Osteoblast (primary cell): ENCODE measurements at regions not wholly inside any gene's neighbourhood (a gene's known extent, or its start where the extent isn't known, plus 50 kb on each side); places are given as distances from the start of the nearest gene placed in this dataset.
A peak's percentile ranks its signal among the peaks of the same experiment; 100 is the strongest.

ENCODE experiments used
- DNase-seq: peaks from one replicate; pipeline ENCODE4 v3.0.0; 2011; ENCODE audit warnings: low spot score, mixed read lengths; ENCODE audit not compliant: insufficient read length; ENCODE audit errors: missing footprints
- H2AFZ ChIP-seq: 2 replicates; pipeline ENCODE4 v1.6.0; 2011; ENCODE audit warnings: mild to moderate bottlenecking, low read length
- H3K27ac ChIP-seq: 2 replicates; pipeline ENCODE4 v1.5.1; 2011; ENCODE audit warnings: mild to moderate bottlenecking, low read depth, low read length, moderate library complexity
- H3K27me3 ChIP-seq: 2 replicates; pipeline ENCODE4 v1.6.0; 2012; ENCODE audit warnings: mild to moderate bottlenecking, control low read depth, inconsistent platforms, low read length, moderate library complexity; ENCODE audit not compliant: insufficient read depth
- H3K36me3 ChIP-seq: 2 replicates; pipeline ENCODE4 v1.5.1; 2011; ENCODE audit warnings: mild to moderate bottlenecking, low read length, control low read depth, moderate library complexity; ENCODE audit not compliant: insufficient read depth
- H3K4me1 ChIP-seq: 2 replicates; pipeline ENCODE4 v1.5.1; 2011; ENCODE audit warnings: mild to moderate bottlenecking, low read length, control low read depth, moderate library complexity; ENCODE audit not compliant: insufficient read depth
- H3K4me2 ChIP-seq: 2 replicates; pipeline ENCODE4 v1.6.0; 2011; ENCODE audit warnings: mild to moderate bottlenecking, low read length; ENCODE audit not compliant: insufficient read depth
- H3K4me3 ChIP-seq: fragments of 200-600 bp; sonication (generic); 3 replicates; pipeline ENCODE4 v1.5.1; 2012; ENCODE audit warnings: mild to moderate bottlenecking, low read length, inconsistent platforms; ENCODE audit not compliant: insufficient read depth
- H3K79me2 ChIP-seq: 2 replicates; pipeline ENCODE4 v1.6.0; 2012; ENCODE audit warnings: mild to moderate bottlenecking, low read length, control low read depth, inconsistent platforms; ENCODE audit not compliant: insufficient read depth
- H3K9me3 ChIP-seq: 2 replicates; pipeline ENCODE4 v1.5.1; 2011; ENCODE audit warnings: low read depth, low read length, control low read depth
- H4K20me1 ChIP-seq: 2 replicates; pipeline ENCODE4 v1.6.0; 2012; ENCODE audit warnings: mild to moderate bottlenecking, low read length, control low read depth; ENCODE audit not compliant: insufficient read depth
- TF ChIP-seq, protein P1 (sequence below): IDR thresholded peaks from 2 replicates; pipeline ENCODE4 v1.5.1; 2011; ENCODE audit warnings: mild to moderate bottlenecking, low read depth, low read length, moderate library complexity; ENCODE audit errors: extremely low read depth

DNA sequence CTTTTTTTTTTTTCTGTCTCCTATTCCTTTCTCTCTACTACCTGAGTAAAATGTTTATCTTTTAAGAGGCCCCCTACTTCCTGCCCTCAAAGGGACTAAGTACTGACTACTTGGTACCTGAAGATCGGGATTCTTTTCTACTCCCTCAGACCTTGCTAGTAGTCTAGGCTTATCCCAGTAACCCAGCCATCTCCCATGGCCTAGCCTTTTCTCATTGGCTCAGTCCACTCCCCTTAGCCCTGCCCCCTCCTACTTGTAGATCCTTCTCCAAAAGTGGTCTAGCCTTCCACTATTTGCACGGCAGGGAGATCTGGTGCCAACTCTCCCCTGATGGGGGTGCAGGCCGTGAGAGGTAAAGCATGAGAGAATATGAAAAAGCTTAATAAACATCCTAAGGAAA is 133.7 kb downstream of the RCN1 start:
- no peaks in the 10 kb centered on the region for H3K4me1 ChIP-seq
- TF ChIP-seq, protein P1, sequence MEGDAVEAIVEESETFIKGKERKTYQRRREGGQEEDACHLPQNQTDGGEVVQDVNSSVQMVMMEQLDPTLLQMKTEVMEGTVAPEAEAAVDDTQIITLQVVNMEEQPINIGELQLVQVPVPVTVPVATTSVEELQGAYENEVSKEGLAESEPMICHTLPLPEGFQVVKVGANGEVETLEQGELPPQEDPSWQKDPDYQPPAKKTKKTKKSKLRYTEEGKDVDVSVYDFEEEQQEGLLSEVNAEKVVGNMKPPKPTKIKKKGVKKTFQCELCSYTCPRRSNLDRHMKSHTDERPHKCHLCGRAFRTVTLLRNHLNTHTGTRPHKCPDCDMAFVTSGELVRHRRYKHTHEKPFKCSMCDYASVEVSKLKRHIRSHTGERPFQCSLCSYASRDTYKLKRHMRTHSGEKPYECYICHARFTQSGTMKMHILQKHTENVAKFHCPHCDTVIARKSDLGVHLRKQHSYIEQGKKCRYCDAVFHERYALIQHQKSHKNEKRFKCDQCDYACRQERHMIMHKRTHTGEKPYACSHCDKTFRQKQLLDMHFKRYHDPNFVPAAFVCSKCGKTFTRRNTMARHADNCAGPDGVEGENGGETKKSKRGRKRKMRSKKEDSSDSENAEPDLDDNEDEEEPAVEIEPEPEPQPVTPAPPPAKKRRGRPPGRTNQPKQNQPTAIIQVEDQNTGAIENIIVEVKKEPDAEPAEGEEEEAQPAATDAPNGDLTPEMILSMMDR: no peak

DNA sequence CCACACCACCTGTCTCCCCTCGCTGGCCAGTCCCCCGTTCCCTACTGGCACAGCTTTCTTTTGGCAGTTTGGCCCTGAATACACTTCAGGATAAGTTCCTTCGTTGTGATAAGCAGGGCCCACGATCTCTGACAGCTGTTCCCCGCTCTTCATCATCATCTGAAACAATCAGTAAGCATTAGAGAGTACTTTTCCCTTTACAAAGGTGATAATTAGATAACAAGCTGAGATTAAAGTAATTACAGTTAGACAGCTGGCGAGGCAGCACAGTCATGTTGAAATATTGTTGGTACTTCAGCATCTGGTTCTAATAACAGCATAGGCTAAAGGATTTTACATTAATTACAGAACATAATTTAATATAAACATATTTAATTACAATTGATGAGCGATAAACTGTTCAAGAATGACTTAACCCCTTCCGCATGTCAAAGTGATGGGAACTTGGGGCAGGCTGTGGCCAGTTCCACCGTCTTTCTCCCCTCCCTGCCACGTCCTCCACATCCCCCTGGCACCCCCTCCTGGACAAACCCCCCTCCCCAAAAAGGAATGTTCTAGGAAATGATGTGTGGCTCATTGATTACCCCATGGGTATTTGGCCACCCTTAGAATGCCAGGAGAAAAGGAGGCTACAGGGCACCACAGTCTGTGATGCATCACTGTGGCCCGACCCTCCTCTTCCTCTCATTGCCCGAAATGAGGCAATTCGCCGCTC is 134.9 kb downstream of the RCN1 start:
- Histone ChIP-seq H3K27ac (no peak overlapping the region), H3K36me3 (no peaks in the 10 kb centered on the region), H2AFZ (no peak overlapping the region), H3K79me2 (no peaks in the 10 kb centered on the region), H3K4me2 (no peak overlapping the region), H3K27me3 (peaks cover 17% of the 10 kb centered on the region), H4K20me1 (no peaks in the 10 kb centered on the region), H3K4me3 (no peak overlapping the region), H3K4me1 (no peaks in the 10 kb centered on the region), H3K9me3 (no peaks in the 10 kb centered on the region)
- TF ChIP-seq, protein P1: no peak
- no peak for DNase-seq

More for the DNA sequence above, 133.7 kb downstream of the RCN1 start:
- Histone ChIP-seq H3K27ac (no peak overlapping the region), H3K79me2 (no peaks in the 10 kb centered on the region), H4K20me1 (no peaks in the 10 kb centered on the region), H3K4me2 (no peak overlapping the region), H3K9me3 (no peaks in the 10 kb centered on the region), H3K4me3 (no peak overlapping the region), H2AFZ (no peak overlapping the region), H3K36me3 (no peaks in the 10 kb centered on the region), H3K27me3 (peaks cover 17% of the 10 kb centered on the region)
- no peak for DNase-seq

DNA sequence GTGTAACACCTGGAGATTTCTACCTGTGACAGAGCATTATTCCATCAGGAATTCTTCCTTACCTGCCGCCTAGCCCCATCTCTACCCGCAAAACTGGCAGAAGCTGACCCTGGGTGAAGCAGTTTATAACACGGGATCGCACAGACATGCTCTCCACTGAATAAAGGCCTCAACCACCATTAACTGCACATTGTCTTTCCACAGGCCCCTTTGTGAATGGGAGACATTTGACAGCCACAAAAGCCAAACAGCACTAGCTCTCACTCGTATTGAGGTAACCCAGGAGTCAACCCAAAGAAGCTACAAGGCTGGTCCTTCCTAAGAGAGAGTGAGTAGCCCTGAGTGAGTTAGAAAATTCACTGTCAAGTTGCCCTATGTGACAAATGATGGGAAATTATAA is 135.6 kb downstream of the RCN1 start:
- Histone ChIP-seq H3K4me1 (no peaks in the 10 kb centered on the region), H3K27me3 (peaks cover 13% of the 10 kb centered on the region), H3K4me2 (no peak overlapping the region), H4K20me1 (no peaks in the 10 kb centered on the region), H3K79me2 (no peaks in the 10 kb centered on the region), H3K36me3 (no peaks in the 10 kb centered on the region), H3K4me3 (no peak overlapping the region), H3K9me3 (no peaks in the 10 kb centered on the region), H3K27ac (no peak overlapping the region), H2AFZ (no peak overlapping the region)
- DNase-seq: peak; percentile 22
- TF ChIP-seq, protein P1: no peak

DNA sequence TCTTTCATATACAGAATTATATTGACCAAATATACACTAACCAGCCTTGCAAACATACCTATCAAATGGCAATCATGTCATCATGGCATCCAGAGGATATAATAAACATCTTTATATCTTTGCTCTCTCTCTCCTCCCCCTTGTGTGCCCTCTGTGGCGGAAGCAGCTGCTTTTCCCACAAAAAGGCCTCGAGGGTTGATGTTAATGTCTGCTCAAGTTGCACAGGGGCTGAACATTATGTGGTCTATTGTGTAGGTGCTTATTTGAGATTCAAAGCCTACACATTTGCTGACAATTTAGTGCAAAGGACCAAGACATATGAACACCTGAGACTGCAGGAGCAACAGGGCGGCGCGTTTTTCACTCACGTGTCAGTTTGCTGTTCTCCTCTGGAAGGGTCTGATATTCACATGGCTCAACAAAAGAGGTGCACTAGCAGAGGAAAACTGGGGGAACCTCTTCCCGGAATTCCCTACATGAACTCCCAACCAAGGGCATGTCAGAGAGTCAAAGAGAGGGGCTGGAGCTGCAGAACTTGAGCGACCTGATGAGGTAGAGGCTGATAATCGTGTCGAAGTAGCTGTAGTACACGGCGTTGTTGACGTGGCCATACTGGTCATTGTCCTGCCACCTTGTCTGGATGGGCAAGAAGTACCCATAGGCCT is 138.8 kb downstream of the RCN1 start:
- no peak overlapping the region for H3K4me3 ChIP-seq
- H3K4me2 ChIP-seq: no peak overlapping the region
- no peaks in the 10 kb centered on the region for H4K20me1 ChIP-seq
- TF ChIP-seq, protein P1: no peak
- H3K27me3 ChIP-seq: peaks cover 10% of the 10 kb centered on the region
- no peaks in the 10 kb centered on the region for H3K36me3 ChIP-seq
- H3K79me2 ChIP-seq: no peaks in the 10 kb centered on the region
- no peaks in the 10 kb centered on the region for H3K4me1 ChIP-seq
- H3K27ac ChIP-seq: no peak overlapping the region
- H3K9me3 ChIP-seq: no peaks in the 10 kb centered on the region
- no peak overlapping the region for H2AFZ ChIP-seq
- no peak for DNase-seq
